ENCODE measurements at regions not wholly inside any gene's neighbourhood (a gene's known extent, or its start where the extent isn't known, plus 50 kb on each side); places are given as distances from the start of the nearest gene placed in this dataset.
"Not testable (repeated sequence)": the region's sequence is repeated elsewhere in the genome, so short reads cannot be mapped to it uniquely, and the experiment has no call there.

DNA sequence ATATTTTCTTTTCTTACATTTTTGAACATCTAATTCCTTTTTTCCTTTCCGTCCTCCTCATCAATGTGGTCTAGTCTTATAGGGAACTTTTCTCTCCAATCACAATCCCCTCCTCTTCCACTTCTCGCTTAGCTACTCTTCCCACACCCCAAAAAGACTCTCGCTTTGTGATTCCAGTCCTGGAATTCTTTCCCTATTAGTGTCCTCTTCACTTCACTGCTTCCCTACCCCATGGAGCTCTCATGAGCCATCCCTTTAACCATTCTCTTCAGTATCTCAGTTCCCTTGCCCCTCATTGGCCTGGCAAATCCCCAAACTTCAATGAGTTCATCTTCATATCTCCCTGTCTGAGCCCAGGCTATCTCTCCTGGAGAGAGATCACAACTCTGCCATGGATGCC is 55.3 kb upstream of the CEP85L start:
- peaks cover 0 to 51% (median 23%) of the 10 kb centered on the region in 12 donors for H3K4me1 ChIP-seq

DNA sequence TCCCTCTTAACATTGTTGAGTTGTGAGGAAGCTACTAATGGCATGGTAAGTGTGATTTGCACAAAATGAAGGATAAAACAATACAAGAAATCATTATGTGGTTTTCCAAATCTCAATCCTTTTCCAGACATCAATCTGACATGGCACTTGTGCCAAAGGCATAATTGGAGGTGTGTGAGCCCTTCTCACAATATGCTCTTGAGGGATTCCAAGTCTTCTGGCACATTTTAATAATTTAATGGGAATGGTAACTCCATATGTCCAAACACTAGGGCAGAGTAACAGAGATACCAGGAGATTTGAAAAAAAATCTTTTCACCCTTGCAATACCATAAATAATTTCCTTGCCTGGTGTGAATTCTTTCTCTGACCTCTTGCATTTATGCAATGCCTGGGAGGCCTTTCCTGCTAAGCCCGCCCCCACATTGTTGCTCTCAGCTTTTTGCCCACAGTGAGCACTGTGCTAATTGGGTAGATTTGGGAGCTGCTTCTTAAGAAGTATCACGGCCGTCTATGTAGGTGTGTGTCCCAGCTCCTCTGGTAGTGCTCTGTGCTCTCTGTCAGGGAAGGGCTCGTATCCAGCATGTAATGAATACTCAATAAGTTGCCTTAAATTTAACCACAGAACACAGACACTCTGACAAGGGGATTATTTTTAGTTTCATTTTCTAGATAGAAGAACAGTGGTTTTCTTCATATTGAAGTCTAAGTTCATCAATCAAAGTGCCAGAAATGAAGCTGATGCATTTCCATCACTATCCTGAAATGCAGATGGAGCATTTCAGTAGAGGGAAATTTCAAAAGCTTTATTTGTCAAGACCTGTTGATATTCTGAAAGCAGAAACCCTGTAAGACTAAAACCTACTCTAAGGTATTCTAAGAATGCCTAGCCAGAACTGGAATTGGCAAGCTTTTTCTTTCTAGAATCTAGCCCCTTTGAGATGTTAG is 54.4 kb upstream of the CEP85L start:
- DNase-seq (peak in 2 of 5 donors; percentile 20 to 22), ATAC-seq (peak in 1 of 4 donors; percentile 14)
- WGBS, 4 donors = 18 to 40% (median 23%) methylated on average over 4 of the region's 4 CpGs
- Histone ChIP-seq H3K27ac (peak overlapping the region in 7 of 12 donors; percentile 15 to 42 (median 31)), H3K4me1 (peaks cover 0 to 50% (median 23%) of the 10 kb centered on the region in 12 donors), H3K27me3 (no peaks in the 10 kb centered on the region), H3K36me3 (no peaks in the 10 kb centered on the region), H3K4me3 (peak overlapping the region in 6 of 12 donors; percentile 8 to 39 (median 27)), H3K9me3 (no peaks in the 10 kb centered on the region)
- intact Hi-C loops (cut with DNase I) = loop anchor here in 3 of 10 donors (5.0 to 10.0 kb wide), 4 partner anchors 34 to 54 kb away; partner anchors contain the start of gene CEP85L (in 2 of the 3)
- TF ChIP-seq POLR2A (IDR thresholded peaks at IDR 0.05) (no peak), CTCF (IDR thresholded peaks at IDR 0.05) (no peak)

More for the DNA sequence above, 55.3 kb upstream of the CEP85L start:
- H3K36me3 ChIP-seq = no peaks in the 10 kb centered on the region
- 81 to 95% (median 94%) methylated on average over 3 of the region's 3 CpGs for WGBS, 4 donors
- intact Hi-C loops (cut with DNase I) = loop anchor here in 3 of 10 donors (5.0 to 10.0 kb wide), 4 partner anchors 34 to 54 kb away; partner anchors contain the start of gene CEP85L (in 2 of the 3)
- no peak for ATAC-seq
- TF ChIP-seq POLR2A (IDR thresholded peaks at IDR 0.05) (no peak), CTCF (IDR thresholded peaks at IDR 0.05) (no peak)
- H3K4me3 ChIP-seq = no peak overlapping the region
- DNase-seq = no peak
- H3K9me3 ChIP-seq = no peaks in the 10 kb centered on the region
- H3K27me3 ChIP-seq = no peaks in the 10 kb centered on the region
- peak overlapping the region in 1 of 12 donors; percentile 42 for H3K27ac ChIP-seq

DNA sequence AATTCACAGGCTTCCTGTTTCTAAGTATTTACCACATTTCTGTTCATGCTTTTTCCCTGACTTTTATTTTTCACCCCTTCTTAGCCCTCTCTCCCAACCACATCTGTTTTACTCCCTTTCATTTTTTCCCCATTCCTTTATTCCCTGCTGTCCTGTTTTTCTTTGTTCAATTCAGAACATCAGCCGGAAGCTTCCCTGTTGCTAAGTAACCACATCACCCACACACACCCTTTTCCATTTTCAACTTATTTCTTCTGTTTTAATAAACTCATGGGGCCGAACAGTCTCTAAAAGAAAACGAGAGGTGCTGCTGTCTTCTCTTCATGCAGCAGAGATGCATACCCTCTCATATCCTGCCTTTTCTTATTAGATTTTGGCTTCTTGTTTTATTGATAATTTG is 53.5 kb upstream of the CEP85L start:
- WGBS, 4 donors = 63 to 74% (median 64%) methylated on average over 3 of the region's 3 CpGs
- ATAC-seq (no peak), DNase-seq (no peak)
- no peaks in the 10 kb centered on the region for H3K36me3 ChIP-seq
- TF ChIP-seq POLR2A (IDR thresholded peaks at IDR 0.05) = no peak
- H3K4me3 ChIP-seq = no peak overlapping the region
- peaks cover 0 to 41% (median 20%) of the 10 kb centered on the region in 12 donors for H3K4me1 ChIP-seq
- intact Hi-C loops (cut with DNase I) = loop anchor here in 3 of 10 donors (5.0 to 10.0 kb wide), 4 partner anchors 33 to 53 kb away; partner anchors contain the start of gene CEP85L (in 2 of the 3)
- H3K9me3 ChIP-seq = no peaks in the 10 kb centered on the region
- H3K27me3 ChIP-seq = no peaks in the 10 kb centered on the region
- peak overlapping the region in 1 of 12 donors; percentile 32 for H3K27ac ChIP-seq

DNA sequence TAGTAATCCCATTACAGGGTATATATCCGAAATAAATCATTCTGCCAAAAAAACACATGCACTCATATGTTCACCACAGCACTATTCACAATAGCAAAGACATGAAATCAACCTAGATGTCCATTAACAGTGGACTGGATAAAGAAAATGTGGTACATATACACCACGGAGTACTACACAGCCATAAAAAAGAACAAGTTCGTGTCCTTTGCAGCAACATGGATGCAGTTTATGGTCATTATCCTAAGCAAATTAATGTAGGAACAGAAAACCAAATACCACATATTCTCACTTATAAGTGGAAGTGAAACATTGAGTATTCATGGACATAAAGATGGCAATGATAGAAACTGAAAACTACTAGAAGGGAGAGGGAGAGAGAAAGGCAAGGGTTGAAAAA is 49.9 kb upstream of the CEP85L start:
- H3K4me3 ChIP-seq, H3K9me3 ChIP-seq, H3K36me3 ChIP-seq, ATAC-seq, H3K27me3 ChIP-seq, DNase-seq, H3K27ac ChIP-seq: not testable (repeated sequence)
- intact Hi-C loops (cut with DNase I) = loop anchor here in 1 of 10 donors (10.0 kb wide), 1 partner anchor 46 kb away; the partner anchor contains the start of gene CEP85L
- 95 to 96% (median 96%) methylated on average over 3 of the region's 3 CpGs for WGBS, 4 donors
- peaks cover 0 to 17% (median 10%) of the 10 kb centered on the region in 12 donors for H3K4me1 ChIP-seq
